Suprapubic skin (tissue), 3 donors: ENCODE measurements at regions not wholly inside any gene's neighbourhood (a gene's known extent, or its start where the extent isn't known, plus 50 kb on each side); places are given as distances from the start of the nearest gene placed in this dataset.

ENCODE experiments used
- POLR2A ChIP-seq, 2 donors: fragments of 450-650 bp; IDR thresholded peaks; one replicate each; pipeline ENCODE4 v1.6.1; 2017; ENCODE audit warnings: antibody characterized with exemption in 2 of 2, mild to moderate bottlenecking in 2 of 2, moderate library complexity in 2 of 2
- TF ChIP-seq, protein P1 (sequence below), 2 donors: fragments of 200-600 bp in 1 of 2; fragments of 450-650 bp in 1 of 2; sonication (generic) in 1 of 2; IDR thresholded peaks; one replicate each; pipeline ENCODE4 v1.5.1; 2016 to 2019; ENCODE audit warnings: antibody characterized with exemption in 2 of 2, mild to moderate bottlenecking in 1 of 2, moderate library complexity in 1 of 2

DNA sequence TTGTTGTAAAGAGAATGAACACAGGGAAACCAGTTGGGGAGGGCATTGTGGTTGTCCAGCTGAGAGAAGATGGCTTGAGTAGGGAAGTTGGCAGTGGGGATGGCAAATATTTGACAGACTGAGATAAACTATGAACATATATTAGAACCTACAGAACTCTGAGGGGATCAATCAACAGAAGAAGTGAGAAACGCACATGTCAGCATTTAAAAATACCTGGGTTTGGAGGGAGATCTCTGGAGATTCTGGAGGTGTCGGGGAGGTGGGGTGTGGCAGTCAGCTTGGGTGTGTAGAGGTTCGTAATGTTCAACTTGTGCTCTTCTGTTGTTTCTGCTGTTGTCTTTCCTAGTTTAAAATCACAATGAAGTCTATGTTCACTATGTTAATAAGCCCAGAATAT lies 517.8 kb downstream of the AACS start:
- TF ChIP-seq, protein P1, sequence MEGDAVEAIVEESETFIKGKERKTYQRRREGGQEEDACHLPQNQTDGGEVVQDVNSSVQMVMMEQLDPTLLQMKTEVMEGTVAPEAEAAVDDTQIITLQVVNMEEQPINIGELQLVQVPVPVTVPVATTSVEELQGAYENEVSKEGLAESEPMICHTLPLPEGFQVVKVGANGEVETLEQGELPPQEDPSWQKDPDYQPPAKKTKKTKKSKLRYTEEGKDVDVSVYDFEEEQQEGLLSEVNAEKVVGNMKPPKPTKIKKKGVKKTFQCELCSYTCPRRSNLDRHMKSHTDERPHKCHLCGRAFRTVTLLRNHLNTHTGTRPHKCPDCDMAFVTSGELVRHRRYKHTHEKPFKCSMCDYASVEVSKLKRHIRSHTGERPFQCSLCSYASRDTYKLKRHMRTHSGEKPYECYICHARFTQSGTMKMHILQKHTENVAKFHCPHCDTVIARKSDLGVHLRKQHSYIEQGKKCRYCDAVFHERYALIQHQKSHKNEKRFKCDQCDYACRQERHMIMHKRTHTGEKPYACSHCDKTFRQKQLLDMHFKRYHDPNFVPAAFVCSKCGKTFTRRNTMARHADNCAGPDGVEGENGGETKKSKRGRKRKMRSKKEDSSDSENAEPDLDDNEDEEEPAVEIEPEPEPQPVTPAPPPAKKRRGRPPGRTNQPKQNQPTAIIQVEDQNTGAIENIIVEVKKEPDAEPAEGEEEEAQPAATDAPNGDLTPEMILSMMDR (IDR thresholded peaks at IDR 0.05), result no peak
- TF ChIP-seq POLR2A (IDR thresholded peaks at IDR 0.05), result no peak
